H1 (cell line): ENCODE measurements at regions not wholly inside any gene's neighbourhood (a gene's known extent, or its start where the extent isn't known, plus 50 kb on each side); places are given as distances from the start of the nearest gene placed in this dataset.

Experiments
- ASH2L ChIP-seq: fragments of 200-600, 300-600 bp; sonication (generic); IDR thresholded peaks from one replicate; pipeline ENCODE4 v1.7.1; 2017; ENCODE audit warnings: low read length
- CHD7 ChIP-seq: fragments of 300-600 bp; sonication (generic); IDR thresholded peaks from 2 replicates; pipeline ENCODE4 v1.7.1; 2012; ENCODE audit warnings: low read length, moderate library complexity, mild to moderate bottlenecking, inconsistent platforms; ENCODE audit not compliant: insufficient replicate concordance
- HDAC2 ChIP-seq, 2 experiments: fragments of 300-600 bp in 1 of 2; sonication (generic) in 1 of 2; IDR thresholded peaks; 2 replicates each; pipeline ENCODE4 v1.6.1; 2011 to 2012; ENCODE audit warnings: low read depth in 2 of 2, low read length in 2 of 2, mild to moderate bottlenecking in 2 of 2, moderate library complexity in 2 of 2, borderline replicate concordance in 1 of 2, inconsistent platforms in 1 of 2
- KDM1A ChIP-seq: fragments of 200-600, 300-600 bp; sonication (generic); IDR thresholded peaks from 2 replicates; pipeline ENCODE4 v1.7.1; 2016; ENCODE audit warnings: mild to moderate bottlenecking, low read length, borderline replicate concordance
- KDM5A ChIP-seq: fragments of 200-600 bp; IDR thresholded peaks from 2 replicates; pipeline ENCODE4 v1.7.1; 2012; ENCODE audit warnings: mild to moderate bottlenecking, low read length, inconsistent platforms, mixed read lengths
- NRF1 ChIP-seq: IDR thresholded peaks from 2 replicates; pipeline ENCODE4 v1.6.1; 2011; ENCODE audit warnings: mild to moderate bottlenecking, low read depth, low read length, improper control_type of control experiment
- RBBP5 ChIP-seq: IDR thresholded peaks from 2 replicates; pipeline ENCODE4 v1.7.1; 2012; ENCODE audit warnings: low read depth, mild to moderate bottlenecking, inconsistent platforms, low read length, moderate library complexity, borderline replicate concordance
- SAP30 ChIP-seq: fragments of 300-600 bp; sonication (generic); IDR thresholded peaks from 2 replicates; pipeline ENCODE4 v1.7.1; 2012; ENCODE audit warnings: low read length, moderate library complexity, mild to moderate bottlenecking, inconsistent platforms; ENCODE audit not compliant: insufficient read depth, insufficient replicate concordance
- SIX5 ChIP-seq: IDR thresholded peaks from 2 replicates; pipeline ENCODE4 v1.6.1; 2011; ENCODE audit warnings: mild to moderate bottlenecking, low read depth, low read length
- TAF7 ChIP-seq: optimal IDR thresholded peaks from 2 replicates; pipeline ENCODE3; 2011; ENCODE audit warnings: low read depth, mild to moderate bottlenecking, inconsistent platforms, low read length, moderate library complexity, borderline replicate concordance

GRCh38 chr6:74826263-74826662 is 379.6 kb downstream of the COL12A1 start (continued):
- no peak for TF ChIP-seq CHD7
- TF ChIP-seq SIX5: no peak
- TF ChIP-seq KDM5A: no peak
- TF ChIP-seq SAP30: no peak
- TF ChIP-seq HDAC2 (IDR thresholded peaks at IDR 0.05; ENCODE audit: borderline replicate concordance in 1 of 2, low read depth in 2 of 2, low read length in 2 of 2): no peak
- TF ChIP-seq KDM1A: no peak
- TF ChIP-seq TAF7: no peak
- TF ChIP-seq NRF1: no peak
- TF ChIP-seq ASH2L: no peak
- TF ChIP-seq RBBP5: no peak
